ENCODE measurements at regions not wholly inside any gene's neighbourhood (a gene's known extent, or its start where the extent isn't known, plus 50 kb on each side); places are given as distances from the start of the nearest gene placed in this dataset.

- no peak for TF ChIP-seq CTCF (IDR thresholded peaks at IDR 0.05)
- no peak for TF ChIP-seq POLR2A (IDR thresholded peaks at IDR 0.05)
- TF ChIP-seq EP300 (IDR thresholded peaks at IDR 0.05): no peak
These were observed 203.0 kb downstream of the GPAT3 start for GRCh38 chr4:83738895-83739294.

All from tibial nerve (tissue), 4 donors.